ENCODE measurements at regions not wholly inside any gene's neighbourhood (a gene's known extent, or its start where the extent isn't known, plus 50 kb on each side); places are given as distances from the start of the nearest gene placed in this dataset.

- Histone ChIP-seq H3K23me2 (ENCODE audit: low read depth, low read length) (no peaks in the 10 kb centered on the region), H2BK120ac (replicated peaks; ENCODE audit: low read depth, low read length) (no peak overlapping the region), H3K4me2 (ENCODE audit: insufficient read depth in 1 of 2, low read depth in 2 of 2, low read length in 2 of 2) (no peak overlapping the region), H3K9ac (replicated peaks in 1 of 4; ENCODE audit: extremely low read depth in 1 of 4, low read depth in 3 of 4, low read length in 3 of 4) (no peak overlapping the region), H3K4me3 (ENCODE audit: extremely low read depth in 1 of 4, insufficient read depth in 2 of 4, low read depth in 3 of 4, low read length in 4 of 4) (no peak overlapping the region), H3K18ac (ENCODE audit: extremely low read depth, low read length) (no peak overlapping the region; the same call in 1 of the 2 replicates), H2AFZ (ENCODE audit: low read length) (no peak overlapping the region), H3K4me1 (replicated peaks in 1 of 4; ENCODE audit: control insufficient read depth in 3 of 4, insufficient read depth in 4 of 4, low read length in 3 of 4) (peaks cover 2 to 15% (median 6%) of the 10 kb centered on the region in 4 experiments; a peak in 4 of 7 replicates), H4K8ac (ENCODE audit: extremely low read depth, insufficient read depth, low read length) (no peak overlapping the region), H2AK5ac (ENCODE audit: low read depth, low read length) (no peak overlapping the region), H3K9me3 (ENCODE audit: insufficient read depth in 2 of 2, low read depth in 1 of 2, low read length in 1 of 2) (no peaks in the 10 kb centered on the region), H2BK5ac (ENCODE audit: low read depth, low read length) (no peak overlapping the region), H3K79me1 (ENCODE audit: low read depth, low read length) (no peaks in the 10 kb centered on the region), H4K20me1 (replicated peaks in 1 of 2; ENCODE audit: control insufficient read depth in 1 of 2, insufficient read depth in 2 of 2, low read length in 2 of 2) (no peaks in the 10 kb centered on the region), H3K56ac (replicated peaks; ENCODE audit: insufficient read length, low read depth, low read length) (no peak overlapping the region), H3K27ac (ENCODE audit: low read depth, low read length) (no peak overlapping the region), H2BK12ac (ENCODE audit: low read depth, low read length) (no peak overlapping the region), H3K36me3 (ENCODE audit: control insufficient read depth in 2 of 4, insufficient read depth in 4 of 4, low read length in 3 of 4) (no peaks in the 10 kb centered on the region), H3K23ac (ENCODE audit: insufficient read length) (no peak overlapping the region), H3K14ac (ENCODE audit: insufficient read length) (no peak overlapping the region), H4K5ac (ENCODE audit: insufficient read length, low read depth, low read length) (no peak overlapping the region), H2BK20ac (ENCODE audit: low read length) (no peak overlapping the region), H3K4ac (replicated peaks; ENCODE audit: insufficient read length, low read depth, low read length) (no peak overlapping the region), H2BK15ac (ENCODE audit: low read length) (no peak overlapping the region), H3K27me3 (replicated peaks in 1 of 4; ENCODE audit: control insufficient read depth in 3 of 4, extremely low read depth in 1 of 4, insufficient read depth in 3 of 4, low read length in 3 of 4) (no peaks in the 10 kb centered on the region), H3K79me2 (ENCODE audit: control insufficient read depth in 1 of 2, insufficient read depth in 2 of 2, low read length in 2 of 2) (no peaks in the 10 kb centered on the region), H4K91ac (replicated peaks; ENCODE audit: insufficient read length, low read length) (no peak overlapping the region)
- FAIRE-seq (no peak), DNase-seq (ENCODE audit: low read depth in 1 of 2, low spot score in 2 of 2) (no peak)
- POLR2A ChIA-PET (ENCODE audit: partially characterized antibody): no interaction called here
- TF ChIP-seq JUND (IDR thresholded peaks at IDR 0.05; ENCODE audit: low read length): no peak
- no peak for TF ChIP-seq RFX5 (IDR thresholded peaks at IDR 0.05; ENCODE audit: borderline replicate concordance, low read depth, low read length)
- no peak for TF ChIP-seq KDM1A (IDR thresholded peaks at IDR 0.05; ENCODE audit: borderline replicate concordance, low read length)
- no peak for TF ChIP-seq CBX8 (IDR thresholded peaks at IDR 0.05; ENCODE audit: borderline replicate concordance, low read depth, low read length)
- 86% methylated on average over 2 of the region's 2 CpGs; no CpG with 5 or more reads in 1 of the 2 experiments for whole genome bisulfite sequencing, 2 experiments (ENCODE audit: extremely low coverage in 1 of 2, insufficient coverage in 1 of 2, insufficient read length in 1 of 2, insufficient replicate concordance in 2 of 2, low coverage in 1 of 2, low lambda C conversion rate in 2 of 2, missing lambda C conversion rate in 1 of 2)
- CTCF ChIA-PET (ENCODE audit: partially characterized antibody): no interaction called here
Measured at GRCh38 chr3:177553012-177553411, 355.7 kb upstream of the TBL1XR1 start.
